ENCODE measurements at regions not wholly inside any gene's neighbourhood (a gene's known extent, or its start where the extent isn't known, plus 50 kb on each side); places are given as distances from the start of the nearest gene placed in this dataset.
"Not testable (repeated sequence)": the region's sequence is repeated elsewhere in the genome, so short reads cannot be mapped to it uniquely, and the experiment has no call there.

GRCh38 chr14:80055667-80056496 is 155.4 kb downstream of the DIO2 start:
- DNase-seq, result no peak

- DNase-seq, result no peak
Measured at GRCh38 chr14:80055226-80055625, 156.1 kb downstream of the DIO2 start.

GRCh38 chr14:80054020-80054419 is 157.3 kb downstream of the DIO2 start:
- no peak for DNase-seq

GRCh38 chr14:80049055-80049454 is 162.2 kb downstream of the DIO2 start:
- no peak for DNase-seq

GRCh38 chr14:80047761-80048160 is 163.5 kb downstream of the DIO2 start:
- no peak for DNase-seq

GRCh38 chr14:80037349-80037748 is 174.0 kb downstream of the DIO2 start:
- no peak for DNase-seq

- DNase-seq, result no peak
Measured at GRCh38 chr14:80024417-80024816, 186.9 kb downstream of the DIO2 start.

DNA sequence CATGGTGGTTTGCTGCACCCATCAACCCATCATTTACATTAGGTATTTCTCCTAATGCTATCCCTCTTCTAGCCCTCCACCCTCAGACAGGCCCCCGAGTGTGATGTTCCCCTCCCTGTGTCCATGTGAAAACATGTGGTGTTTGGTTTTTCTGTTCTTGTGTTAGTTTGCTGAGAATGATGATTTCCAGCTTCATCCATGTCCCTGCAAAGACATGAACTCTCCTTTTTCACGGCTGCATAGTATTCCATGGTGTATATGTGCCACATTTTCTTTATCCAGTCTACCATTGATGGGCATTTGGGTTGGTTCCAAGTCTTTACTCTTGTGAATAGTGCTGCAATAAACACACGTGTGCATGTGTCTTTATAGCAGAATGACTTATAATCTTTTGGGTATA is 192.8 kb downstream of the DIO2 start:
- DNase-seq, result not testable (repeated sequence)

GRCh38 chr14:80017795-80018194 is 193.5 kb downstream of the DIO2 start:
- DNase-seq, result no peak

GRCh38 chr14:80010245-80010644 is 201.1 kb downstream of the DIO2 start:
- DNase-seq, result not testable (repeated sequence)

DNA sequence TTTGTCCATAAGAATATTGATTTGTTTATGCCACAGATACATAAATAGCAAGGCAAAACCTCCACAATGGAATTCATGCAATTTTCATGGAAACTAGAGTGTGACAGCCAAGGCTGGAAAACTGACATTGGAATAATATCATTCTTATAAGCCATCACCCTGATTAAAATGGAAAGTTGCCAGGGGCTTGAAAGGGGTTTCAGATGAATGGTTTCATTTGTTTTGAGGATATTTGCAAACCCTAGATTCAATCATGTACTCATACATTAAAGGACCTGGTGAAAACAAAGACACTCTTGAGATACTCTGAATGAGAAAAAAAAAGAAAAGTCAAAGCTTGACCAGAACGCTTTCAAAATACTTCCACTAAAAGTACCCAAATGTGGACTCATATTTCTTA is 205.7 kb downstream of the DIO2 start:
- no peak for DNase-seq

DNA sequence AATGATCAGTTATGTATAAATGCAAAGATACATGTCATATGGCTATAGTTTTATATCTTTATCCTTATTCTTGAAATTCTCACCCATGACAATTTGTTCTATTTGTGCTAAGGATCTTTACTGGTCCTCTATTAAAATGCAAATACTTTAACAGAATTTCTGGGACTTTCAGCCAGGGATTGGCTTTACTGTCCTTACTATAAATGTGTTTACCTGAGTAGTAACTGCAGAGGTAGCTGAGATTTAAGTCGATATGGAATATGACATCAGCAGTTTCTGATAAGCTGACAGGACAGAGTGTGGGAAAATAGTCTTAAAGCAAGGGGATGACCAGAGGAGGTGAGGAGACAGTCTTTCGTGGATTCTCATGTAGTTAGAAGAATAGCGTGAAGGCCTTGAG is 206.4 kb downstream of the DIO2 start:
- no peak for DNase-seq

GRCh38 chr14:80003138-80003537 is 208.2 kb downstream of the DIO2 start:
- no peak for DNase-seq

DNA sequence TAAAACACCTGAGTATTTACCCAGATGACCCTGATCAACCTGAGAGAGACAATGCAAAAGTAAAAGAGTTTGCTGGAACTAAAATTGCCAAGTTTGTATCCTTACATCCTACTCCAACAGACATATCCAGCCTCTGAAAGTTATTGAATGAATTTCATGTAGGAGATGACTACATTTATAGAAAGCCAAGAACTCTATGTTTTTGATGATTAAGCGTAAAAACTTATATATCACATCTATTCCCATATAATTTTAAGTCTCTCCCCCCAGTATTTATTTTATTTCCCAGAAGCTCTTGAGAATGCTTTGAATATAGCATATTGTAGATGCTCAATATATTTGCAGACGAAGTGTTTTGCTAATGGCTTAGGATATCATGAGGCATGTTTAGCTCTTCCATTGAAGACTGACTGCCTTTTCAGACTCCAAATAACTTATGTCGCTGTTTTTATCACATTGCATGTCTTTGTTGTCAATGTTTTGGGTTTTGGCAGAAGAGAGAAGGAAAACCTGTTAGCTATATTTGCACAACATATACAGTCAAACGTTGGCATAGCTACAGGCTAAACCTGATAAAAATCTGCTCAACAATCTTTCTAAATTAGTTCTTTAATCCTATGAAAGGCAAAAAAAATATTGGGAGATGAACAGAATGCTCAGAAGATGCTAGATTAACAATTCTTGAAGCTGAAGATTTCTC is 213.6 kb downstream of the DIO2 start:
- no peak for DNase-seq

- no peak for DNase-seq
Measured at GRCh38 chr14:79992407-79993198, 218.7 kb downstream of the DIO2 start.

- DNase-seq, result no peak
Measured at GRCh38 chr14:79991866-79992265, 219.4 kb downstream of the DIO2 start.

- DNase-seq, result no peak
Measured at GRCh38 chr14:79989990-79990389, 221.3 kb downstream of the DIO2 start.

DNA sequence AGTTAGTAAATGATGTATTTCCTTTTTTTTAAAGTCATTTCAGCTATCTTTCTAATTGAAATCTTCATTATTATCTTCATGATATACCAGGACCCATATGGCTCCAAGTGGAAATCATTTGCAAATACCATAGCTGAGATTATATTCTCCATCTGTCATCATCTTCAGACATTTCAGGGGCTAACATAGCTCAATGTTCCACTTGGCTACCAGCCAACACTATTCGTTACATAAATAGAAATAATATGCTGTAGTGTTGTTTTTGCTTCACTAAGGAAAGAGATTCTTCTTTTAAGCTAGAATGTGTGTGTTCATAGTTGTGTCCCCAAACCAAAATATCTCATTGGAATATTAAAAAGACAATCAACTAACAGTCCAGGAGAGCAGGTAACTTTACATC is 225.1 kb downstream of the DIO2 start:
- DNase-seq, result no peak

DNA sequence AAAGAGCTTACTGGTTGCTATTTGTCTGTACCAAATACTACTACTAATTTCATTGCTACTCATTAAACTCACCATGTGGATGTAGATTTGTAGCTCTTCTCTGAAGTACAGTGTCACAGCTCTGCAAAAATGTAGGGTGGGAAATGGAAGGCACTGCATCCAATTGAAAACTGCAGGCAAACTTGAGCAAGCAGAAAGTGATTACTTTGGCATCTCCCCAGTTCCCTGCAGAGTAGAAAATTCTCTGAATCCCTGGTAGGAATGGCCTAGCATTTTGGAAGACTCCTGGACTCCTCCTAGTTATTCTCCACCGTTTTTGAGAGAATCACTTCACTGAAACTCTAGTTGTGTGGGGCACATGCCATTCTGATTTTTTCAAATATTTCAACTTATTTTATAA is 239.1 kb downstream of the DIO2 start:
- DNase-seq, result no peak

DNA sequence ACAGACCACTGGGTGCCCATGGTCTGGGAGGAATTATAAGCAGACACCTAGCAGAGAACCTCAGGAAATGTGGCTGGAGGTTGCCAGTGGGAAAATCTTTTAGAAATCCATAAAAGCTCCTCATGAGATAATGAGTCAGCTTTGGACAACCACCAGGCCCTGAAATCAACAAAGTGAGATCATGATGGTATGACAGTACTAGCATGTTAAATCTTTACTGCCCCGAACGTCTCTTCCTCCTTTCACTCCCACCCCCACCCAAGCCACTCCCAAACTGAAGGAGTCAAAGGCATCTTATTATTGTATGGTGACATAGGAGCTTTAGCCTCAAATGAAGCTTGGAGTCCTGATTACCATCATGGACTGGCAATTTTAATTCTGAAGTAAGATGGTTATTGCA is 240.0 kb downstream of the DIO2 start:
- DNase-seq, result no peak

DNA sequence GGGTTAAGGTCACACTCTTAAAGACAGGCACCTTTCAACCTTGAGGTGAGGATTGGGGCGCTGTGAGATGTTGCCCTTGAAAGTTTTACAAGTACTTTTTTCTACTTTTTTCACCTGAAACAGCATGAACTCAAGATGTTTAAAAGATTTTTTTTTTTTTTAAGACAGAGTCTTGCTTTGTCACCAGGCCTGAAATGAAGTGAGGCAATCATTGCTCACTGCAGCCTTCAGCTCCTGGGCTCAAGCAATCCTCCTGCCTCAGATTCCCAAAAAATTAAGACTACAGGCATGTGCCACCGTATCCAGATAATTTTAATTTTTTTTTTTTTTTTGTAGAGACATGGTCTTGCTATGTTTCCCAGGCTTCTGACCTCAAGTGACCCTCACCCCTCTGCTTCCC is 243.9 kb downstream of the DIO2 start:
- DNase-seq, result no peak

GRCh38 chr14:79967001-79967400 is 244.3 kb downstream of the DIO2 start:
- DNase-seq, result no peak

- DNase-seq, result no peak
Measured at GRCh38 chr14:79965896-79966295, 245.4 kb downstream of the DIO2 start.

- no peak for DNase-seq
Measured at GRCh38 chr14:79961197-79961596, 250.1 kb downstream of the DIO2 start.
